GM18498 (cell line): ENCODE measurements at regions not wholly inside any gene's neighbourhood (a gene's known extent, or its start where the extent isn't known, plus 50 kb on each side); places are given as distances from the start of the nearest gene placed in this dataset.
"Not testable (repeated sequence)": the region's sequence is repeated elsewhere in the genome, so short reads cannot be mapped to it uniquely, and the experiment has no call there.

Source experiments
- ATAC-seq: cut with Tn5 transposase; IDR thresholded peaks from one replicate; pipeline ENCODE4 v1.9.1; 2021; ENCODE audit warnings: mild to moderate bottlenecking, moderate library complexity; ENCODE audit not compliant: unreplicated experiment

DNA sequence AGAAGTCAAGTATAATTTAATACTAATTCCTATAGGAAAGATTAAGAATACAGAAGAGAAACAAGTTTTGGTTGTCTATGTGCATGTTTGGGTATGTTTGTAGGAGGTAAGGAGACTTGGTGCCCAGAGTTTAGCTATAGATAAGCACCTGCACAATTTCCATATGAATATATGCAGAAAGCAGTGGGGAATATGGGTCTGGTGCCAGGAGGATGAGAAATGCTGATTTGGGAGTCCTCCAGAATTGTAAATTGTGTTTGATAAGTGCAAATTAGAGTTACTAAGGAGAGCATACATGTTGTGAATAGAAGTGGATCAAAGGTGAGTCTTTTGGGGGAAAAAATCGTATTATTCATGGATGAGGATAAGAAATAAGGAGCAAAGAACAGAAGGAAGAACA, 653.1 kb downstream of the EFNA5 start:
- no peak for ATAC-seq

DNA sequence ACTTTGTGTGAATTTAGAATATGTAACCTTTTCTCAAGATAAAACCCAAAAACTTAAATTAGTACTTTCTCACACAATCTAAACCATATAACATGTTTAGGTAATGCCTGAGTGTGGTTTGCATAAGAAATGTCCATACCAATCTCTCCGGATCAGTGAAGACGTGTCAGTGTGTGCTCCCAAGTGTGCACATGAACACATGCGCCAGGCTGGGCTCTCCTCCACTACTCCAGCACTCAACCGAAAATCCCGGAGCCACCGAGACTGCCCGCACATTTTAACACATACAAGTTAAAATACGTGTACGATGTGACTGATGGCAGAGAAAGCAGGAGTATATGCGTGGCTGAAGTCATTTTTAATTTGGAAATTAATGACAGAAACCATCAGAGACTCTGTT, 658.4 kb downstream of the EFNA5 start:
- ATAC-seq = no peak

DNA sequence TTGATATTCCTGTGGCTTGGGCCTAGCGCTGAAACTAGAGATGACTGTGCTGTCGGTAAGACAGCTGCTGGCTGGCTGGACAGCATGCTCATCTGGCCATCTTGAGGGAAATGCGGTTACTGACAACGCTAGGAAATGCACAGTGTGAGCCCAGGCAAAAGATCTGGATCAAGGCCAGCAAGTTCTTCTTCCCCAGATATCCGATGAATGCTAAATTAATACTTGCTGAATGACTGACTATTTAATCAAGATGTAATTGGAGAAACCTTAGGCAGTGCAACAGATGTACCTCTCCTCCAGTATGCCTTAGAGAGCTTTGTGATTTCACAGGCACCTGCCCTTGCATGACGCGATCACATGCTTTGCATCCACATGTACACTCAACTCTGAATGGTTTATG, 659.1 kb downstream of the EFNA5 start:
- no peak for ATAC-seq

DNA sequence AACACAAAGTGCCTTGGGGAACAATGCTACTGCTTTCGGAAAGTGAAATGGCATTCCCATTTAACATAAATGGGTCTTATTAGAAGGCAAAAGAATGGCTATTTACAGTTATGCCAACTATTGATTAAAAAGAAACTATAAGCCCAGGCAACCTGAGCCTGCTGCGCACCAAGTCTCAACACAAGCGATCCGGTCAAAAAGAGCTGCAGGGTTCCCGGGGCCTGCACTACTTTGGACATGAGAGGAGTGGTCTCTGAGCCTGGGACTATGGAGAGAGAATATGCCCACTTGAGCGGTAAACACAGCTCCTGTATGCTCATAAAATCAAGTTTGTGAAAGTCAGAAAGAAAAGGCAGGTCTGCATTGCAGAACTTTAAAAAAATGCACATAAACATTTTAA, 660.7 kb downstream of the EFNA5 start:
- no peak for ATAC-seq

DNA sequence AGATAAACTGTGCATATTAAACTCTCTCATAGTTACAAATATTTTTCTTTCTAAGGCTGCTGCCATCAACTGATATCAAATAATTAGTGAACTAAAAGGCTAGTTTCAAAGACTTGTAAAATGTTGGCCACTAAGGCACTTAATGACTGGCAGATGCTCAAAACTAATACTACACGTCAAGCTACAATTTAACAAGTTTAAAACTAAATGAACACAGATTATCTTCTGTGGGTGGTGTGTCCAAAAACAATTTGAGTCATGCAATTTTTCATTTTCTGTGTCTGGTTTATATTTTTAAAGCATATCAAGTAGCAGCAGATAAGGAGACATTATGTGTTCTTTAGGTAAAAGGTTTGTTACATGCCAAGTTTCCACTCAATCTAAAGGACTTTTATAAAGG, 665.1 kb downstream of the EFNA5 start:
- no peak for ATAC-seq

DNA sequence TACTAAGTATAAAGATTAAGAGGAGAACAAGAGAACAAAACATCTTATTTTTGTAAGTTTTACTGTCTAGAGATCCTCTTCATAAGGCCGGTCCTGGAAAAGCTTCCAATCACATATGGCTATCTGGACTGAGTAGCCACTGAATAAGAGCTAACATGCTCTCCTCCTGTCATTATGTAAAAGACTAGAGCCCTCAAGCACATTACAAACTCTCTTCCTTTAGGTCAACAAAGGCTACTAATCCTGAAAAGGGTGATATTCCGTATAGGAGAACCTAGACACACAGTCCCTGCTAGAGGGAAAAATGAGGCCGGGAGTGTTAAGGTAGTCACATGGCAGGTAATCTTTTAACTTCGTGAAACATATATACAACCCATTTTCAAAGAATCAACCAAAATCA, 665.6 kb downstream of the EFNA5 start:
- ATAC-seq = no peak

DNA sequence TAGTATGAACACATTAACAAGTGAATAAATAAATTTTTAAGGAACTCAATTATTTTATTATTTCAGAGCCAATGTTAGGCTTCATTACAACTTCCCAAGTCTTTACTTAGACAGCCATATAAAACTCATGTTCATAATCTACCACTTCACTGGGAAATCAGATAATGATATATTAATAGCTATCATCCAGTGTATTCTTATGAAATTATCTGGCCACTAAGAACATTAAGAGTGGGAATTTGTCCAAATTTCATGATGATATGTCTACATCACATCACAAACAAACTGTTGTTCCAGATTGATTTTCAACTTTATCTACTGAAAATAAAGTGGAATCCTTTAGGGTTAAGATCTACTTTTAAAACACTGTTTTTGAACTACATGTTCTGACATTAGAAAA, 668.6 kb downstream of the EFNA5 start:
- ATAC-seq = no peak

DNA sequence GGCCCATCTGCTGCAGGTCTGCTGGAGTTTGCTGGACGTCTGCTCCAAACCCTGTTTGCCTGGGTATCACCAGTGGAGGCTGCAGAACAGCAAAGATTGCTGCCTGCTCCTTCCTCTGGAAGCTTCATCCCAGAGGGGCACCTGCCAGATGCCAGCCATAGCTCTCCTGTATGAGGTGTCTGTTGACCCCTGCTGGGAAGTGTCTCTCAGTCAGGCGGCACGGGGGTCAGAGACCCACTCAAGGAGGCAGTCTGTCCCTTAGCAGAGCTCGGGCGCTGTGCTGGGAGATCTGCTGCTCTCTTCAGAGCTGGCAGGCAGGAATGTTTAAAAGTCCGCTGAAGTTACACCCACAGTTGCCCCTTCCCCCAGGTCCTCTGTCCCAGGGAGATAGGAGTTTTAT, 671.2 kb downstream of the EFNA5 start:
- ATAC-seq = not testable (repeated sequence)

DNA sequence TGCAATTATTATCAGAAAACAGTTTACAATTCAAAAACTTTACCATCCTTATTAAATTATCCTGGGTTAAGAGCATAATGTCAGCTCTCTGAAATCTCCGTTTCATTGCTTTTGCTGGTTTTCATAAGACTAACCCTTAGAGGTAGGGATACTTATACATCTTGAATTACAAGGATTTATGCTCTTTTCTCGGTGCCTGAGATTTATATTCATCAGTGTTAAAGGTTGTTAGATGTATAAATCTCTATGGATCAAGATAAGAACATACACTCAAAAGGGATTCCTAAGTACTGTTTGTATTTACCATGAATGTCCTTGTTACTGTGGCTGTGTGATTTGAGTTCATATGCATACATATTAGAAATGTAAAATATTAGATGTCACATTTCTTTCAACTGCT, 684.7 kb downstream of the EFNA5 start:
- ATAC-seq = no peak

DNA sequence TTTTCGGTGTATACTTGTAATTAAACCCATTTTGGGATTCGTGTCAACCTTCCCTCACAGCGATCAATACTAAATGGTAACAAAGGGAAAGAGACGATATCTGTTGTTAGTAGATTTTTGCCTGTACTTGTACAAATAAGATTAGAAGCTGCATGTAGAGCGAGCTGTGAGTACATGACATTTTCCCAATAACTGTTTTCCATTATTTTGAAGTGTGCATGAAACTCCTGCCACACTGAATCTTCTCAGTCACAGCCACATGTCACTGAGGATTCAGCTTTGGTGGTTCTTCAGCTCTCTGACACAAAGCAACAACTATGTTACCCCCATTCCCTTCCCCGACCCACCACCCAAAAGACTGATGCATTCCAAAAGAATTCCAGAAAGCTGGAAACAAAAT, 685.6 kb downstream of the EFNA5 start:
- ATAC-seq = no peak

DNA sequence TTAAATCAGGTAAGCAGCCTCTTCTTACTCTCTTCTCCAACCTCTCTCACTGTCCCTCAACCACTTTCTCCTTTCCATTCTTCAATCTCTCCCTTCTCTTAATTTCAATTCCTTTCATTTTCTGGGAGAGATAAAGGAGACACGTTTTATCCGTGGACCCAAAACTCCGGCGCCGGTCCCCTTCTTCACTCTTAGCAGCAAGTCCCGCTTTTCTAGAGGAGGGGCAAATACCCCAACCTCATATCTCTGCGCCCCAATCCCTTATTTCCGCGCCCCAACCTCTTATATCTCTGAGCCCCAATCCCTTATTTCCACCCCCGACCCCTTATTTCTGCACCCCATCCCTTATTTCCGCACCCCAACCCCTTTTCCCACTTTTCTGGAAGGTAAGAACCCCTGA, 691.6 kb downstream of the EFNA5 start:
- ATAC-seq = not testable (repeated sequence)

DNA sequence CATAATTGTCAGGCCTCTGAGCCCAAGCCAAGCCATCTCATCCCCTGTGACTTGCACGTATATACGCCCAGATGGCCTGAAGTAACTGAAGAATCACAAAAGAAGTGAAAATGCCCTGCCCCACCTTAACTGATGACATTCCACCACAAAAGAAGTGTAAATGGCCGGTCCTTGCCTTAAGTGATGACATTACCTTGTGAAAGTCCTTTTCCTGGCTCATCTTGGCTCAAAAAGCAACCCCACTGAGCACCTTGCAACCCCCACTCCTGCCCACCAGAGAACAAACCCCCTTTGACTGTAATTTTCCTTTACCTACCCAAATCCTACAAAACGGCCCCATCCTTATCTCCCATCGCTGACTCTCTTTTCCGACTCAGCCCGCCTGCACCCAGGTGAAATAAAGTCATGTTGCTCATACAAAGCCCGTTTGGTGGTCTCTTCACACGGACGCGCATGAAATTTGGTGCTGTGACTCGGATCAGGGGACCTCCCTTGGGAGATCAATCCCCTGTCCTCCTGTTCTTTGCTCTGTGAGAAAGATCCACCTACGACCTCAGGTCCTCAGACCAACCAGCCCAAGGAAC, 692.1 kb downstream of the EFNA5 start:
- not testable (repeated sequence) for ATAC-seq

DNA sequence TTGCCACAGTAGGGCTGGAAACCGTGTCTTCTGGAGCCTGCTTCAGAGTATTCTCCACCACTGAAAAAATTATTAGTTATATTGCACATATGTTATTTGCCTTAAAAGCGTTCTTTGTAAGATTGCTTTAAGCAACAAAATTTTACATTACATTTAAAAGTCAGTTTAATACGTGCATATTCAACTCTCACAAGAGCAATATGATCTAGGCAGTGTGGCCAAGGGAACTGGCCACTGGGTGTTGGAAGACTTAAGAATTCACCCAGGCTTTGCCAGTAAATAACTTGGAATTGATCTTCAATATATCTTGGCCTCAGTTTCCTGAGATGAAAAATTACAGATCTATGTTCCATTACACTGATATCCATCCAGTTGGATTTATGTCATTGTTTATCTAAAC, 694.4 kb downstream of the EFNA5 start:
- ATAC-seq = no peak

DNA sequence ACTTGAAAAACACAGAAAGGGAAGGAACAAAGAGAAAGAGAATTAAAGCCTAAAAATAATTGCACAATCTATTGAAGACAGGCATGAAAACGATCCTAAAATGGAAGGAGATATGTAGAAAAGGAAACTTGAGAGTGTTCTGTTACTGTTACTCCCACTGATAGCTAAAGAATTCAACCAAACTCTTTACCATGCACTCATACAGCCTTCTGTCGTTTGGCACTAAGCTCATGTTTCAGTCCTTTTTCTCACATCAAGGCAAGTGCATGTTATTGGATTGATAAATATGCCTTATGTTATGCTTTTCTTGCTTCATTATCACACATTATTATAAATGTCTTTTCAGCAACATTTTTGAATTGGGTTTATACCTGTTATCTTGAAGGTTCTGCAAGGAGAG, 696.5 kb downstream of the EFNA5 start:
- ATAC-seq = no peak

DNA sequence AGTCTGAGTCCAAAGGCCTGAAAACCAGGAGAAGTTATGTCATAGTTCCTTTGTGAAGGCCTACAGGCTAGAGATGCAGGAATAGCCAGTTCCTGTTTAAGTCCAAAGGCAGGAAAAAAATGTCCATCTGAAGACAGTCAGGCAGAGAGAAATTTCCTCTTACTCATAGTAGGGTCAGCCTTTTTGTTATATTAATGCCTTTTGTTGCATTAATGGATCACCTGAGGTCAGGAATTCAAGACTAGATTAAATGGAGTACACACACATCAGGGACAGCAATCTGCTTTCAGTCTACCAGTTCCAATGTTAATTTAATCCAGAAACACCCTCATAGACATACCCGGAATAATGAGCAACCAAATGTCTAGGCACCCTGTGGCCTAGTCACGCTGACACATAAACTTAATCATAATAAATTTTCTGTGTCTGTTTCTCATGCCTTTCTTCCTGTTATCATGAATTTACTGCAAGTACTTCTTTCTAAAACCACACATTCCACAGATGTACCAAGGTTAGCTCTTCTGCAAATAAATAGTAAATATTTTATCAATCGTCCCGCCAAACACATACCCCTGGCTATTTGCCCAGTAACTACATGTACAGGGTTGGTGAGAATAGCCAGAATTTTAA, 703.9 kb downstream of the EFNA5 start:
- no peak for ATAC-seq

DNA sequence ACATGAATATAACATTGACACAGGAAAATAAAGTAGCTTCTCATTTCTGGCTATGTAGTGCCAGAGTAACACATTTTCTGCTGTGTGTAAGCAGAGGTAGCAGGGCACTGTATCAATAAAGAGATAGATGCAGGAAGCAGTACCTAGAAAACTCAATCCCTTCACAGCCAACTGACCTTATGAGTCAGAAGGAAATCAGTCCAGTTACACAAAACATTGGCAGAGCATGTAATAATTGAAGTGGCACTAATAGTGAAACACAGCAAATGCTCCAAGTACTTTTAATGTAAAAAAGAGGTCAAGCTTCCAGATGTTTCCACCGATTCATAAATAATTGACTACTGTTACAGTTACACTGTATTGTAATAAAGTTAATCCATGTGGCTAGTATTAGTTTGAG, 706.6 kb downstream of the EFNA5 start:
- ATAC-seq = no peak

DNA sequence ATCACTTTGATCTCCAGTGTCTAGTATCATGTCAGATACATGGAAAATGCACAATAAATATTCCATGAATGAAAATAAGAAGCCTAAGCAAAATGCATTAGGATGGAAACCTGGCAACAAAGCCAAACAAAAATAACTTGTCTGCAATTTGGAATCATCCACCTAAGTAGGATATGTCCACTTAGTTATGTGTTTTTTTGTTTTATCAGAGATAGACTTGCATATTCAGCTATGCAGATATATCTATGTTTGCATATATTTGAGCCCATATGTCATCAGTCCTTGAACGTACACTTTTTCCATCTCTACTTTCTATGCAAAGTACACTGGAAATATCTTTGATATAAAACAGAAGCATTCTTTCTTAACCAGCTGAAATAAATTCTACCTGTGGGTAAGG, 707.1 kb downstream of the EFNA5 start:
- ATAC-seq = no peak

DNA sequence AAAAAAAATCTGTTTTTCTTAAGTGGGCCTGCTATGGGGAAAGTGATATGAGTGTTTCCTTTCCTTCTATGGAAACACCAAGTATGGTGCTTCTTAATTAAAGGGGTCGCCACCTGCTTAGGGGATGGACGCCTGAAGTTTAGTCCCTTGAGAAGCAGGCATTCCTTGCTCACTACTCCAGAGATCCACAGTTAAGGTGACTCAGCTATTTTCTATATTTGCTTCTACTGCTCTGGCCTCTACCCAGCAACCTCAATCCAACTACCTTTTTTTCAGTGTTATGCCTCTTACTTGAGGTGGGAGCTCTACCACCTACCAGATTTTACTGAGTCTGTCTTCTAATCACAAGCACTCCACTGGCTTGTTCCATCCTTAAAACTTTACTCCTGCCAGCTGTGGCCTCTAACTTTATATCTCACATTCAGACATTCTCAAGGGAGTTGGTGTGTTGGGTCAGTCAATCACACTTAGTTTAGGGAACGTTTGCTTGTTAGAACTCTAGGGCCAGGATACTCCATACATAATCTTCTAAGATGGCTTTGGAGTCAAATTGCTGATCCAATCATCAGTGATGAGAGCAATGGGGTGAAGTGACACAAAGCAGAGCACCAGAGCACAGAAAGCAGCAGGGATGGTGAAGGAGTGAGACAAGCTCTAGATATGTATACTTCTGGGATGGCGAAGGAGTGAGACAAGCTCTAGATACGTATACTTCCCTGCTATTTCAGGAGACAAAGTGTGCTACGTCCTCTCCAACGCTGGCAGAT, 708.1 kb downstream of the EFNA5 start:
- ATAC-seq = no peak

DNA sequence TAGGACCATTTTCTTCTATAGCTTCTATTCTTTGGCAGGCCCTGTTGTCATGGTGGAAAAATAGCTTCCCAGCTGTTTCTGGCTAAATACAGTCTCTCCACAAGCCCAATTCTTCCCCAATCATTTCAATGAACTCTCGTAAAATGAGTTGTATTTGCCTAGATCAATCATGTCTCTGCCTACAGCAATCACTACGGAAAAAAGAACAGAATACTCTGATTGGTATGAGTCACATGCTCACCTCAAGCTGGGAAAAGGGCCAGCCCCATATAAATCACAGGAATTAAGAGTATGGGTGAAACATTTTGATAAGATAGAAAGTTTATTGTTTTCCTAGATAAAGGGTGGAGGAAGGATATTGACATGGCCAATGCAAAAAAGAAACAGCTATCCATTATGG, 711.4 kb downstream of the EFNA5 start:
- ATAC-seq = no peak

DNA sequence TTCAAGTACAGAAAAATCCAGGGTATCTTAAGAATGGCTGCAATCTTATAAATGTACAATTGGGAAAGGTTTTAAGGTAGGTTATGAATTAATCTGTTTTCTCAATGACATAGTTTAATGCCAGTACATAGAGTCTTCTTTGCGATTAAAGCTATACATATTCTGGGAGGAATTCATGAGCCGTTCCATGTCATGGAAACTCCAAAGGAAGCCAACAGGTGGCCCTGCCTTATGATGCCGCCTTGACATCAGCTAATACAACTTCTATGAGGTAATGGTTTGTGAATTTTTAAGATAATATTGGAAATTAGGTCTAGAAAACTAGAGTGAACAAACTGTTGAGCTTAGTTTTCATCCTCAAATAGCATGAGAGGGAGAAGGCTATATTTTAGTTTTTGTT, 713.4 kb downstream of the EFNA5 start:
- ATAC-seq = no peak

DNA sequence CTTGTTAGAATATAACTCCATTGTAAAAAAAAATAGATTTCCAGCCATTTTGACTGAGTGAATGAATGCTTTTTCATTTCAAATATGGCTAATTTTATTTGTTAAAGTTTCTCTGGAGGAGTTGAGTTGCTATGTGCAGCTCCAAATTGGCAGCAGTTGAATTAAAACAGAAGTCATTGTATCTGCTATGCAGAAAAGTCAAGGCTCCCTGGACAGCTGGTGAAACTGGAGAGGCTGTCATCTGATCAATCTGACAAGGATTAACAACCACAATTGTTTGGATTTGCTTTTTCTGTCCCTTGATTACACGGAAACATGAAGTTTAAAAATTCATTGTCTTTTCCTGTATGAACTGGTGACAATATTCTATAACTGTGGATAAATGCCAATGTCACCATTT, 713.9 kb downstream of the EFNA5 start:
- ATAC-seq = no peak

DNA sequence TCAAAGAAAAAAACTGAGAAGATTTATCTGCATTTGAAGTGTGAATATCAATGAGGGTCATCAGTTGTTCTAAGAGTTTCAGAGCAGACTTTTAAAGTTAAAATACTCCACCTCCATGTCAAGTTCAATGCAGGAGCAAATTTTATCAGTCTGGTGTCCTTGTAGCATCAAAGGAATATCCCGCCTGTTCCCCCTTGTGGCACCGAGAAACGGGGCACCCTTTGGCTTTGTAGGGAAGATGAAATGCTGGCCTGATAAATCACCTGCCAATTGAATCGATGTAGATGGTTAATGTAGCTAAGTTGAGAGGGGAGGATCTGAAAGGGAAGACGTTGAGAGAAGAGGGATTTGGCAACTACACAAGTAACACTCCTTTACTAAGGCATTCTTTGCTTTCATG, 714.5 kb downstream of the EFNA5 start:
- ATAC-seq = no peak

DNA sequence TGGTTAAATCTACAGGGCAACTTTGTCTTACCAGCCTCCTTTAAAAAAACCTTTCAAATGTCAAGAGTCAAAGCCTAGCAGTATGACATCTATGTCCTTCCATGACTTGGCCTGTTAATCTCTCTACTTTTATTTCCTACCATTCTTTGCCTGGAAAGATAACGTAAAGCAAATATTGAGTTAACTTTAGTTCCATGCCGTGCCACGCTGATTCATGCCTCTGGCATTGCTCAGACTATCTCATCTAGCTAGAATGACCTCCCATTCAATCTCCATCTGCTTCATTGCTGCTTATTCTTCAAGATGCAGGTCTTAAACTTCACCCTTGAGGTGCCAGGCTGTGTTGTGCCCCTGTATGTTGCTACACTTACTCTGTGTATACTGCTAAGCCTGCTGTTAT, 729.8 kb downstream of the EFNA5 start:
- ATAC-seq = no peak
